Ishikawa (cell line): ENCODE measurements at regions not wholly inside any gene's neighbourhood (a gene's known extent, or its start where the extent isn't known, plus 50 kb on each side); places are given as distances from the start of the nearest gene placed in this dataset.

ENCODE experiments used
- CEBPB ChIP-seq: IDR thresholded peaks from 2 replicates; pipeline ENCODE4 v1.6.1; 2012
- CREB1 ChIP-seq: IDR thresholded peaks from 2 replicates; pipeline ENCODE4 v1.6.1; 2012; ENCODE audit warnings: low read depth
- EP300 ChIP-seq: IDR thresholded peaks from 2 replicates; pipeline ENCODE4 v1.6.1; 2012; ENCODE audit warnings: borderline replicate concordance
- FOXM1 ChIP-seq: IDR thresholded peaks from 2 replicates; pipeline ENCODE4 v1.6.1; 2012; ENCODE audit warnings: low read depth, borderline replicate concordance
- NFIC ChIP-seq: IDR thresholded peaks from 2 replicates; pipeline ENCODE4 v1.6.1; 2012
- REST ChIP-seq: IDR thresholded peaks from 2 replicates; pipeline ENCODE4 v1.6.1; 2012; ENCODE audit warnings: low read depth, mild to moderate bottlenecking
- TAF1 ChIP-seq: IDR thresholded peaks from 2 replicates; pipeline ENCODE4 v1.6.1; 2012; ENCODE audit warnings: low read depth, mild to moderate bottlenecking
- TCF12 ChIP-seq: IDR thresholded peaks from 2 replicates; pipeline ENCODE4 v1.6.1; 2012; ENCODE audit warnings: low read depth
- USF1 ChIP-seq: IDR thresholded peaks from 2 replicates; pipeline ENCODE4 v1.6.1; 2012
- YY1 ChIP-seq: IDR thresholded peaks from 2 replicates; pipeline ENCODE4 v1.6.1; 2012; ENCODE audit warnings: low read depth
- ZBTB7A ChIP-seq: IDR thresholded peaks from 2 replicates; pipeline ENCODE4 v1.6.1; 2012; ENCODE audit warnings: low read depth
- TF ChIP-seq, protein P1 (sequence below): IDR thresholded peaks from 2 replicates; pipeline ENCODE4 v1.6.1; 2012

DNA sequence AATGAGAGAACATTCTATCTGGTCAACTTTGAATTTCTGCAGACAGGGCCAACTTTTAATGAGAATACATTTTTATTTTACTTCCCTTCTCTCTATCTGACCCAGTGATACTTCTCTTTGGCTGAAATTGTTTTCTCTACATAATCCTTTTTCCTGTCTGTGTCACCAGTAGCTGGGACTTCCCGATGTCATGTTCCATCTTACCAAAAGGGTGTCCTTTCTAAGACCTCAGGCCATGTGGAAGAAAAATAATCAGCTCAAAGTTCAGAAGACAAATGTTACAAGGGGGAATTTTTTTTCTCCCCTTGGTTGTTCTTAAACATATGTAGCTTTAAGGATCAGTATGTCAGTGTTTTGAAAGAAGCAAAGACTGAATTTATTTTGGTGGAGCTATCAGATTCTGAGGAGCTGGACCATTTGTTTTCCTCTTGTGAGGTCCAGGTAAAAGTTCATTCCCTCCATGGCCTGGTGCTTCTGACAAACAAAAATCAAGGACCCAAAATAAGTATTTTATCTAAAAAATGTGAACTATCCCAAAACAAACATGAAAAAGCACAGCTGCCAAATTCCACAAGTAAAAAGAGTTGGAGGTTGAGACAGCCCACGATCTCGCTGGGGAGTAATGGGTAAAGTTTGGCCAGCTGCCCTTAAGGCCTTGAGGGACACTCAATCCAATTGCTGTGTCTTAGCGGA lies 859.4 kb upstream of the NR2F2 start:
- TF ChIP-seq TCF12, result no peak
- no peak for TF ChIP-seq REST
- TF ChIP-seq CEBPB, result no peak
- TF ChIP-seq EP300, result no peak
- no peak for TF ChIP-seq TAF1
- TF ChIP-seq, protein P1, sequence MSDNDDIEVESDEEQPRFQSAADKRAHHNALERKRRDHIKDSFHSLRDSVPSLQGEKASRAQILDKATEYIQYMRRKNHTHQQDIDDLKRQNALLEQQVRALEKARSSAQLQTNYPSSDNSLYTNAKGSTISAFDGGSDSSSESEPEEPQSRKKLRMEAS, result no peak
- TF ChIP-seq YY1, result no peak
- no peak for TF ChIP-seq NFIC
- TF ChIP-seq ZBTB7A, result no peak
- no peak for TF ChIP-seq CREB1
- TF ChIP-seq FOXM1, result no peak
- no peak for TF ChIP-seq USF1
